Activated naive CD8-positive, alpha-beta T cell (primary cell): ENCODE measurements at regions not wholly inside any gene's neighbourhood (a gene's known extent, or its start where the extent isn't known, plus 50 kb on each side); places are given as distances from the start of the nearest gene placed in this dataset.
"Not testable (repeated sequence)": the region's sequence is repeated elsewhere in the genome, so short reads cannot be mapped to it uniquely, and the experiment has no call there.

Experiments used
- H3K27ac Mint-ChIP-seq: one replicate; pipeline ENCODE4 v1.8.0; 2021; ENCODE audit warnings: mixed read lengths
- H3K27me3 Mint-ChIP-seq: one replicate; pipeline ENCODE4 v1.8.0; 2021; ENCODE audit warnings: mixed read lengths
- H3K36me3 Mint-ChIP-seq: one replicate; pipeline ENCODE4 v1.8.0; 2021; ENCODE audit warnings: mixed read lengths
- H3K4me1 Mint-ChIP-seq: one replicate; pipeline ENCODE4 v1.8.0; 2021; ENCODE audit warnings: low read depth, mixed read lengths
- H3K4me3 Mint-ChIP-seq: one replicate; pipeline ENCODE4 v1.8.0; 2021; ENCODE audit warnings: mild to moderate bottlenecking, mixed read lengths
- H3K9me3 Mint-ChIP-seq: one replicate; pipeline ENCODE4 v1.8.0; 2021; ENCODE audit warnings: low read depth, mixed read lengths

GRCh38 chr4:101647710-101648034 is 142.9 kb upstream of the BANK1 start:
- H3K4me1 Mint-ChIP-seq, result no peaks in the 10 kb centered on the region
- peaks cover under 1% of the 10 kb centered on the region for H3K27me3 Mint-ChIP-seq
- no peak overlapping the region for H3K27ac Mint-ChIP-seq
- no peaks in the 10 kb centered on the region for H3K9me3 Mint-ChIP-seq
- H3K4me3 Mint-ChIP-seq, result no peak overlapping the region
- no peaks in the 10 kb centered on the region for H3K36me3 Mint-ChIP-seq

- Mint-ChIP-seq H3K36me3 (no peaks in the 10 kb centered on the region), H3K27ac (no peak overlapping the region), H3K4me3 (no peak overlapping the region), H3K4me1 (no peaks in the 10 kb centered on the region), H3K9me3 (no peaks in the 10 kb centered on the region), H3K27me3 (peaks cover 1% of the 10 kb centered on the region)
These were observed 146.0 kb upstream of the BANK1 start for GRCh38 chr4:101644516-101644915.

- no peaks in the 10 kb centered on the region for H3K36me3 Mint-ChIP-seq
- no peak overlapping the region for H3K4me3 Mint-ChIP-seq
- peaks cover 1% of the 10 kb centered on the region for H3K27me3 Mint-ChIP-seq
- H3K9me3 Mint-ChIP-seq, result no peaks in the 10 kb centered on the region
- H3K27ac Mint-ChIP-seq, result no peak overlapping the region
- H3K4me1 Mint-ChIP-seq, result no peaks in the 10 kb centered on the region
These were observed 147.2 kb upstream of the BANK1 start for GRCh38 chr4:101643186-101643837.

- not testable (repeated sequence) for H3K36me3 Mint-ChIP-seq, H3K4me1 Mint-ChIP-seq, H3K9me3 Mint-ChIP-seq, H3K27ac Mint-ChIP-seq, H3K4me3 Mint-ChIP-seq, H3K27me3 Mint-ChIP-seq
These were observed 157.8 kb upstream of the BANK1 start for GRCh38 chr4:101632766-101633165.

GRCh38 chr4:101630319-101630986 is 160.1 kb upstream of the BANK1 start:
- Mint-ChIP-seq H3K27me3 (no peaks in the 10 kb centered on the region), H3K4me3 (no peak overlapping the region)

GRCh38 chr4:101621120-101621519 is 169.4 kb upstream of the BANK1 start:
- Mint-ChIP-seq H3K4me1 (no peaks in the 10 kb centered on the region), H3K9me3 (no peaks in the 10 kb centered on the region), H3K27me3 (no peaks in the 10 kb centered on the region), H3K27ac (no peak overlapping the region), H3K4me3 (no peak overlapping the region), H3K36me3 (no peaks in the 10 kb centered on the region)

More at GRCh38 chr4:101630319-101630986, 160.1 kb upstream of the BANK1 start:
- Mint-ChIP-seq H3K9me3 (no peaks in the 10 kb centered on the region), H3K4me1 (no peaks in the 10 kb centered on the region), H3K36me3 (peaks cover 2% of the 10 kb centered on the region), H3K27ac (no peak overlapping the region)

GRCh38 chr4:101615652-101616051 is 174.9 kb upstream of the BANK1 start:
- Mint-ChIP-seq H3K27ac (no peak overlapping the region), H3K4me1 (no peaks in the 10 kb centered on the region), H3K4me3 (no peak overlapping the region), H3K36me3 (no peaks in the 10 kb centered on the region), H3K27me3 (no peaks in the 10 kb centered on the region), H3K9me3 (no peaks in the 10 kb centered on the region)

GRCh38 chr4:101606989-101607388 is 183.5 kb upstream of the BANK1 start:
- H3K4me3 Mint-ChIP-seq, H3K36me3 Mint-ChIP-seq, H3K27me3 Mint-ChIP-seq, H3K27ac Mint-ChIP-seq, H3K4me1 Mint-ChIP-seq, H3K9me3 Mint-ChIP-seq: not testable (repeated sequence)

- H3K36me3 Mint-ChIP-seq, result peaks cover 3% of the 10 kb centered on the region
- H3K4me3 Mint-ChIP-seq, result no peak overlapping the region
- H3K9me3 Mint-ChIP-seq, result peaks cover 6% of the 10 kb centered on the region
- no peaks in the 10 kb centered on the region for H3K4me1 Mint-ChIP-seq
- H3K27ac Mint-ChIP-seq, result no peak overlapping the region
- H3K27me3 Mint-ChIP-seq, result no peaks in the 10 kb centered on the region
These were observed 185.6 kb upstream of the BANK1 start for GRCh38 chr4:101604976-101605375.

- Mint-ChIP-seq H3K27ac (no peak overlapping the region), H3K4me1 (no peaks in the 10 kb centered on the region), H3K27me3 (peaks cover 1% of the 10 kb centered on the region), H3K36me3 (no peaks in the 10 kb centered on the region), H3K4me3 (no peak overlapping the region), H3K9me3 (no peaks in the 10 kb centered on the region)
These were observed 190.2 kb upstream of the BANK1 start for GRCh38 chr4:101600287-101600686.

- no peaks in the 10 kb centered on the region for H3K9me3 Mint-ChIP-seq
- H3K27me3 Mint-ChIP-seq, result peaks cover 1% of the 10 kb centered on the region
- H3K36me3 Mint-ChIP-seq, result no peaks in the 10 kb centered on the region
- no peaks in the 10 kb centered on the region for H3K4me1 Mint-ChIP-seq
- H3K4me3 Mint-ChIP-seq, result no peak overlapping the region
- no peak overlapping the region for H3K27ac Mint-ChIP-seq
These were observed 190.9 kb upstream of the BANK1 start for GRCh38 chr4:101599620-101600019.

GRCh38 chr4:101596781-101597552 is 193.6 kb upstream of the BANK1 start:
- Mint-ChIP-seq H3K9me3 (no peaks in the 10 kb centered on the region), H3K27ac (no peak overlapping the region), H3K27me3 (peaks cover 1% of the 10 kb centered on the region), H3K36me3 (no peaks in the 10 kb centered on the region), H3K4me3 (no peak overlapping the region), H3K4me1 (no peaks in the 10 kb centered on the region)

- no peaks in the 10 kb centered on the region for H3K9me3 Mint-ChIP-seq
- H3K36me3 Mint-ChIP-seq, result no peaks in the 10 kb centered on the region
- H3K27me3 Mint-ChIP-seq, result peaks cover 1% of the 10 kb centered on the region
- no peaks in the 10 kb centered on the region for H3K4me1 Mint-ChIP-seq
- H3K4me3 Mint-ChIP-seq, result no peak overlapping the region
- no peak overlapping the region for H3K27ac Mint-ChIP-seq
These were observed 195.9 kb upstream of the BANK1 start for GRCh38 chr4:101594588-101594987.

GRCh38 chr4:101593666-101594065 is 196.9 kb upstream of the BANK1 start:
- no peaks in the 10 kb centered on the region for H3K36me3 Mint-ChIP-seq
- H3K4me1 Mint-ChIP-seq, result no peaks in the 10 kb centered on the region
- H3K27me3 Mint-ChIP-seq, result peaks cover 1% of the 10 kb centered on the region
- H3K27ac Mint-ChIP-seq, result no peak overlapping the region
- no peaks in the 10 kb centered on the region for H3K9me3 Mint-ChIP-seq
- no peak overlapping the region for H3K4me3 Mint-ChIP-seq

- Mint-ChIP-seq H3K4me1 (no peaks in the 10 kb centered on the region), H3K4me3 (no peak overlapping the region)
These were observed 206.2 kb upstream of the BANK1 start for GRCh38 chr4:101584306-101584705.

More at GRCh38 chr4:101584306-101584705, 206.2 kb upstream of the BANK1 start:
- Mint-ChIP-seq H3K27me3 (peaks cover 2% of the 10 kb centered on the region), H3K36me3 (peaks cover 5% of the 10 kb centered on the region), H3K9me3 (peaks cover 16% of the 10 kb centered on the region), H3K27ac (no peak overlapping the region)
